GM12891 (cell line): ENCODE measurements at regions not wholly inside any gene's neighbourhood (a gene's known extent, or its start where the extent isn't known, plus 50 kb on each side); places are given as distances from the start of the nearest gene placed in this dataset.

Source experiments
- DNase-seq: peaks from one replicate; pipeline ENCODE4 v3.0.0; 2011; ENCODE audit warnings: low spot score; ENCODE audit not compliant: insufficient read length
- FAIRE-seq: peaks from 2 replicates; lab custom pipeline; 2011; peaks lifted over from hg19 to GRCh38; lab: Jason Lieb, UNC
- PAX5 ChIP-seq: IDR thresholded peaks from 2 replicates; pipeline ENCODE4 v1.6.1; 2011; ENCODE audit warnings: low read length, moderate library complexity, mild to moderate bottlenecking; ENCODE audit not compliant: insufficient read depth, severe bottlenecking
- POLR2A ChIP-seq: IDR thresholded peaks from 2 replicates; pipeline ENCODE4 v1.6.1; 2011; ENCODE audit warnings: low read depth, low read length, control low read depth
- POLR2AphosphoS5 ChIP-seq: IDR thresholded peaks from 2 replicates; pipeline ENCODE4 v1.6.1; 2011; ENCODE audit warnings: low read depth, low read length, control low read depth
- POU2F2 ChIP-seq: IDR thresholded peaks from 2 replicates; pipeline ENCODE4 v1.6.1; 2011; ENCODE audit warnings: low read depth, mild to moderate bottlenecking, control low read depth, low read length, moderate library complexity
- SPI1 ChIP-seq: IDR thresholded peaks from 2 replicates; pipeline ENCODE4 v1.6.1; 2011; ENCODE audit warnings: low read depth, low read length, control low read depth
- TAF1 ChIP-seq: IDR thresholded peaks from 2 replicates; pipeline ENCODE4 v1.6.1; 2011; ENCODE audit warnings: low read depth, low read length, control low read depth

- DNase-seq: no peak
- TF ChIP-seq PAX5 (no peak), SPI1 (no peak), POU2F2 (no peak), POLR2AphosphoS5 (no peak), POLR2A (no peak)
- no peak for FAIRE-seq
These were observed 767.7 kb upstream of the GCFC2 start for GRCh38 chr2:76478266-76479035.

GRCh38 chr2:76472946-76473345 is 762.2 kb upstream of the GCFC2 start:
- no peak for TF ChIP-seq SPI1
- TF ChIP-seq POLR2A: no peak
- no peak for TF ChIP-seq PAX5
- DNase-seq (no peak), FAIRE-seq (no peak)

DNA sequence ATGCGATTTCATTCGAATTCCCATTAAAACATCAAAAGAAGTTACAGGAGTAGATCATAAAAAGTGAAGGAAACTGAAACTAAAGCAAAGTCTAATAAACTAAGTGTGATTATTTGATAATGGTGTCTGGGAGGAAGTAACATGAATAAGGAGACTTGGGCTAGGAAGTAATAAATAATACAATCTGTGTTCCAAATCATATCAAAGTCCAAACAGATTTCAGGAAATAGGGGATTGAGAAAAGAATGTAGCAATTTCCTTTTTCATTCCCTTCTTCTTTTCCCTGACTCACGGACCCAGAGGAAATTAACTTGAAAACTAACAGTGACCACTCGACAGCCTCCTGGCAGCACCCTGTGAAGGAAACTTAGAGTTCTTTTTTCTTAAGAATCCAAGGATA is 758.4 kb upstream of the GCFC2 start:
- FAIRE-seq (no peak), DNase-seq (no peak)
- no peak for TF ChIP-seq TAF1
- no peak for TF ChIP-seq POU2F2
- no peak for TF ChIP-seq POLR2AphosphoS5
- no peak for TF ChIP-seq POLR2A
- no peak for TF ChIP-seq SPI1
- no peak for TF ChIP-seq PAX5

- no peak for FAIRE-seq
- TF ChIP-seq POU2F2: no peak
- no peak for TF ChIP-seq TAF1
- no peak for TF ChIP-seq SPI1
- TF ChIP-seq POLR2AphosphoS5: no peak
- no peak for TF ChIP-seq POLR2A
- no peak for TF ChIP-seq PAX5
- DNase-seq: no peak
These were observed 756.6 kb upstream of the GCFC2 start for GRCh38 chr2:76467326-76467725.

- TF ChIP-seq POU2F2: no peak
- TF ChIP-seq POLR2AphosphoS5: no peak
- TF ChIP-seq SPI1: no peak
- no peak for TF ChIP-seq POLR2A
- no peak for TF ChIP-seq TAF1
- no peak for TF ChIP-seq PAX5
- FAIRE-seq: no peak
- no peak for DNase-seq
These were observed 753.6 kb upstream of the GCFC2 start for GRCh38 chr2:76464310-76464709.

DNA sequence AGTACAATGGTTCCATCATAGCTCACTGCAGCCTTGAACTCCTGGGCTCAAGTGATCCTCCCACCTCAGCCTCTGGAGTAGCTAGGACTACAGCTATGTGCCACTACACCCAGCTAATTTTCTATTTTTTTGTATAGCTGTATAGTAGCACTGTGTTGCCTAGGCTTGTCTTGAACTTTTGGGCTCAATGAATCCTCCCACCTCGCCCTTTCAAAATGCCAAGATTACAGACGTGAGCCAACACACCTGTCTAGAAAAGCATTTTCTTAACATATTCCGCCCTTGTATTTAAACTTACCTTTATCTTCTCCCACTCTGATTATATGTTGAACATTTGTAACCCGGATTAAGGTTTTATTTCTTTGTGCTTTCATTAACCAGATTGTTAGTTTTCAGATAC is 750.7 kb upstream of the GCFC2 start:
- DNase-seq (no peak), FAIRE-seq (no peak)
- TF ChIP-seq POLR2AphosphoS5 (no peak), POLR2A (no peak)

- no peak for DNase-seq
- FAIRE-seq: no peak
- TF ChIP-seq POLR2AphosphoS5 (no peak), TAF1 (no peak), POU2F2 (no peak), SPI1 (no peak), POLR2A (no peak), PAX5 (no peak)
These were observed 745.2 kb upstream of the GCFC2 start for GRCh38 chr2:76455910-76456309.

GRCh38 chr2:76450024-76450475 is 739.3 kb upstream of the GCFC2 start:
- TF ChIP-seq SPI1: no peak
- no peak for TF ChIP-seq POLR2A
- no peak for TF ChIP-seq PAX5
- no peak for TF ChIP-seq POLR2AphosphoS5
- TF ChIP-seq POU2F2: no peak
- TF ChIP-seq TAF1: no peak
- FAIRE-seq: peak; percentile 38
- no peak for DNase-seq

- DNase-seq (no peak), FAIRE-seq (no peak)
- TF ChIP-seq POU2F2 (no peak), POLR2A (no peak), TAF1 (no peak), SPI1 (no peak), POLR2AphosphoS5 (no peak), PAX5 (no peak)
These were observed 738.2 kb upstream of the GCFC2 start for GRCh38 chr2:76448956-76449355.

DNA sequence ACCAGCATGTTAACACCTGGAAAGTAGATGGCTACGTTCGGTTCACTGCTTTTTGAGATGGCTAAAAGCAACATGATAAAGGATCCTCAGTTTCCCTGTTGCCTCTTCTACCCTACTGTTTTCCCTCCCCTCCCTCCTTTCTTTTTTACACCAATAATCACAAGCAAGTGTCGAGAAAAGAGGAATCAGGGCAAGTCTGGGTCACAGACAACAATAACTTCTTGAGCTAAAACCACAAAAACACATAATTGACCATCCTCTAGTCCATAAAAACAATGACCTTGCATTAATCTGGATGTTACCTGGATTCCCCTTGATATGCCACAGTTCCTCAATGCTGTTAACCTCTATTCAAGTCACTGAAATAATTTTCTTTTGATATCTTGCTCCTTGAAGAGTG is 736.6 kb upstream of the GCFC2 start:
- TF ChIP-seq POU2F2: no peak
- no peak for FAIRE-seq
- no peak for DNase-seq

DNA sequence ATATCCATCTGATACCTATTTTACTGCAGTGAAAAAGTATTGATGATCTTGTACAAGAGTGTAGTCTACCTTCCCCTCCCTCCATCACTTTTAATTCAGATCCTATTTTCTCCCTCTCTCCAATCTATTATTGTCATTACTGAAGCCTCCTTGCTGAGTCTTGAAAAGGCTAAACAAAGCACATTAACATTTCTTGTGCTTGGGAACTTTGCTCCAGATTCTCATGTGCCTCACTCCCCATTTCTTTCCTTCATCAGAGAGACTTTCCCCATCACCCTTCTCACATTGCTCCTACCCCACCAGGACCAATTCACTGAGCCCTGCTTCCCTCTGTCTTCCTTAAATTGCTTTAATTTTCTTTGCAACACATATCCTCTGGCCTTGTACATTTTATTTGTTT is 736.2 kb upstream of the GCFC2 start:
- TF ChIP-seq PAX5: no peak
- TF ChIP-seq SPI1: no peak
- no peak for TF ChIP-seq TAF1
- no peak for TF ChIP-seq POLR2AphosphoS5
- no peak for TF ChIP-seq POLR2A
- TF ChIP-seq POU2F2: no peak
- FAIRE-seq (no peak), DNase-seq (no peak)
